ENCODE measurements at regions not wholly inside any gene's neighbourhood (a gene's known extent, or its start where the extent isn't known, plus 50 kb on each side); places are given as distances from the start of the nearest gene placed in this dataset.
A peak's percentile ranks its signal among the peaks of the same experiment; 100 is the strongest.
"Not testable (repeated sequence)": the region's sequence is repeated elsewhere in the genome, so short reads cannot be mapped to it uniquely, and the experiment has no call there.

- DNase-seq (ENCODE audit: low read depth in 2 of 2) = peak; percentile 43 to 84
Measured at GRCh38 chr4:164204434-164204833, 549.5 kb upstream of the SMIM31 start.

- no peak for DNase-seq (ENCODE audit: low read depth in 2 of 2)
Measured at GRCh38 chr4:164207460-164207859, 546.5 kb upstream of the SMIM31 start.

GRCh38 chr4:164210377-164210776 is 543.6 kb upstream of the SMIM31 start:
- DNase-seq (ENCODE audit: low read depth in 2 of 2) = no peak

- no peak for DNase-seq (ENCODE audit: low read depth in 2 of 2)
Measured at GRCh38 chr4:164212134-164212533, 541.8 kb upstream of the SMIM31 start.

- no peak for DNase-seq (ENCODE audit: low read depth in 2 of 2)
Measured at GRCh38 chr4:164212714-164213113, 541.2 kb upstream of the SMIM31 start.

GRCh38 chr4:164215113-164215741 is 538.7 kb upstream of the SMIM31 start:
- DNase-seq (ENCODE audit: low read depth in 2 of 2) = no peak

GRCh38 chr4:164221631-164222030 is 532.3 kb upstream of the SMIM31 start:
- DNase-seq (ENCODE audit: low read depth in 2 of 2) = no peak

- DNase-seq (ENCODE audit: low read depth in 2 of 2) = no peak
Measured at GRCh38 chr4:164224871-164225270, 529.1 kb upstream of the SMIM31 start.

- DNase-seq (ENCODE audit: low read depth in 2 of 2) = no peak
Measured at GRCh38 chr4:164229255-164229654, 524.7 kb upstream of the SMIM31 start.

- DNase-seq (ENCODE audit: low read depth in 2 of 2) = no peak
Measured at GRCh38 chr4:164239433-164239832, 514.5 kb upstream of the SMIM31 start.

- DNase-seq (ENCODE audit: low read depth in 2 of 2) = no peak
Measured at GRCh38 chr4:164239976-164240375, 514.0 kb upstream of the SMIM31 start.

GRCh38 chr4:164251257-164251656 is 502.7 kb upstream of the SMIM31 start:
- DNase-seq (ENCODE audit: low read depth in 2 of 2) = no peak

GRCh38 chr4:164252286-164252685 is 501.6 kb upstream of the SMIM31 start:
- DNase-seq (ENCODE audit: low read depth in 2 of 2) = no peak

GRCh38 chr4:164261831-164262230 is 492.1 kb upstream of the SMIM31 start:
- no peak for DNase-seq (ENCODE audit: low read depth in 2 of 2)

GRCh38 chr4:164262508-164262907 is 491.4 kb upstream of the SMIM31 start:
- DNase-seq (ENCODE audit: low read depth in 2 of 2) = not testable (repeated sequence)

GRCh38 chr4:164277414-164277813 is 476.5 kb upstream of the SMIM31 start:
- not testable (repeated sequence) for DNase-seq (ENCODE audit: low read depth in 2 of 2)

GRCh38 chr4:164287173-164287572 is 466.8 kb upstream of the SMIM31 start:
- no peak for DNase-seq (ENCODE audit: low read depth in 2 of 2)

- no peak for DNase-seq (ENCODE audit: low read depth in 2 of 2)
Measured at GRCh38 chr4:164288578-164288977, 465.4 kb upstream of the SMIM31 start.

- no peak for DNase-seq (ENCODE audit: low read depth in 2 of 2)
Measured at GRCh38 chr4:164293203-164293602, 460.7 kb upstream of the SMIM31 start.

GRCh38 chr4:164293743-164294142 is 460.2 kb upstream of the SMIM31 start:
- DNase-seq (ENCODE audit: low read depth in 2 of 2) = no peak

- no peak for DNase-seq (ENCODE audit: low read depth in 2 of 2)
Measured at GRCh38 chr4:164301430-164301829, 452.5 kb upstream of the SMIM31 start.

GRCh38 chr4:164304101-164304639 is 449.8 kb upstream of the SMIM31 start:
- no peak for DNase-seq (ENCODE audit: low read depth in 2 of 2)

GRCh38 chr4:164304861-164305260 is 449.1 kb upstream of the SMIM31 start:
- DNase-seq (ENCODE audit: low read depth in 2 of 2) = no peak

- no peak for DNase-seq (ENCODE audit: low read depth in 2 of 2)
Measured at GRCh38 chr4:164307262-164307661, 446.7 kb upstream of the SMIM31 start.

All from lung microvascular endothelial cell (primary cell).